ENCODE measurements at regions not wholly inside any gene's neighbourhood (a gene's known extent, or its start where the extent isn't known, plus 50 kb on each side); places are given as distances from the start of the nearest gene placed in this dataset.

- intact Hi-C loops (cut with DNase I), result no loop called here
- DNase-seq (no peak), ATAC-seq (no peak)
- Histone ChIP-seq H3K9me3 (no peaks in the 10 kb centered on the region), H3K4me3 (no peak overlapping the region), H3K27ac (no peak overlapping the region), H3K36me3 (ENCODE audit: insufficient read depth in 1 of 2, low read depth in 1 of 2) (no peaks in the 10 kb centered on the region), H3K27me3 (ENCODE audit: insufficient read depth in 3 of 3, low read length in 2 of 3) (peaks cover 2 to 7% (median 2%) of the 10 kb centered on the region in 3 donors), H3K4me1 (no peaks in the 10 kb centered on the region)
- WGBS, 3 donors, result 67 to 78% (median 67%) methylated on average over 5 of the region's 5 CpGs
- no peak for TF ChIP-seq CTCF (IDR thresholded peaks at IDR 0.05)
Measured at GRCh38 chr10:123535386-123535785, 130.8 kb upstream of the GPR26 start.

GRCh38 chr10:123536176-123536845, 129.8 kb upstream of the GPR26 start:
- WGBS, 3 donors, result 77 to 84% (median 78%) methylated on average over 6 of the region's 6 CpGs
- TF ChIP-seq CTCF (IDR thresholded peaks at IDR 0.05), result no peak

GRCh38 chr10:123537188-123537961, 128.8 kb upstream of the GPR26 start:
- Histone ChIP-seq H3K9me3 (no peaks in the 10 kb centered on the region), H3K27me3 (ENCODE audit: insufficient read depth in 3 of 3, low read length in 2 of 3) (peaks cover 0 to 3% (median 2%) of the 10 kb centered on the region in 3 donors), H3K4me3 (no peak overlapping the region), H3K27ac (no peak overlapping the region), H3K4me1 (no peaks in the 10 kb centered on the region), H3K36me3 (ENCODE audit: insufficient read depth in 1 of 2, low read depth in 1 of 2) (no peaks in the 10 kb centered on the region)
- no peak for DNase-seq
- ATAC-seq, result no peak
- intact Hi-C loops (cut with DNase I), result no loop called here
- 64 to 66% (median 65%) methylated on average over 6 of the region's 6 CpGs for WGBS, 3 donors
- no peak for TF ChIP-seq CTCF (IDR thresholded peaks at IDR 0.05)

More at GRCh38 chr10:123536176-123536845, 129.8 kb upstream of the GPR26 start:
- DNase-seq (no peak), ATAC-seq (no peak)
- intact Hi-C loops (cut with DNase I), result no loop called here
- Histone ChIP-seq H3K27me3 (ENCODE audit: insufficient read depth in 3 of 3, low read length in 2 of 3) (peaks cover 0 to 3% (median 2%) of the 10 kb centered on the region in 3 donors), H3K36me3 (ENCODE audit: insufficient read depth in 1 of 2, low read depth in 1 of 2) (no peaks in the 10 kb centered on the region), H3K27ac (no peak overlapping the region), H3K4me1 (no peaks in the 10 kb centered on the region), H3K9me3 (no peaks in the 10 kb centered on the region), H3K4me3 (no peak overlapping the region)

GRCh38 chr10:123538401-123539320, 127.5 kb upstream of the GPR26 start:
- DNase-seq, result no peak
- Histone ChIP-seq H3K27ac (no peak overlapping the region), H3K9me3 (no peaks in the 10 kb centered on the region), H3K36me3 (ENCODE audit: insufficient read depth in 1 of 2, low read depth in 1 of 2) (no peaks in the 10 kb centered on the region), H3K27me3 (ENCODE audit: insufficient read depth in 3 of 3, low read length in 2 of 3) (peaks cover 0 to 3% (median 2%) of the 10 kb centered on the region in 3 donors), H3K4me1 (no peaks in the 10 kb centered on the region), H3K4me3 (no peak overlapping the region)
- no peak for TF ChIP-seq CTCF (IDR thresholded peaks at IDR 0.05)
- WGBS, 3 donors, result 46 to 52% (median 46%) methylated on average over 12 of the region's 12 CpGs
- intact Hi-C loops (cut with DNase I), result no loop called here
- ATAC-seq, result no peak
